Astrocyte (in vitro differentiated cells and primary cell): ENCODE measurements at regions not wholly inside any gene's neighbourhood (a gene's known extent, or its start where the extent isn't known, plus 50 kb on each side); places are given as distances from the start of the nearest gene placed in this dataset.

Experiments used
- EZH2 ChIP-seq: IDR thresholded peaks from 2 replicates; pipeline ENCODE4 v1.6.1; 2012; ENCODE audit warnings: mild to moderate bottlenecking, low read length, inconsistent platforms; ENCODE audit not compliant: insufficient read depth
- TF ChIP-seq, protein P1 (sequence below): IDR thresholded peaks from 2 replicates; pipeline ENCODE4 v1.5.1; 2011; ENCODE audit warnings: low read depth, mild to moderate bottlenecking, inconsistent platforms, low read length, moderate library complexity; ENCODE audit not compliant: insufficient read depth

DNA sequence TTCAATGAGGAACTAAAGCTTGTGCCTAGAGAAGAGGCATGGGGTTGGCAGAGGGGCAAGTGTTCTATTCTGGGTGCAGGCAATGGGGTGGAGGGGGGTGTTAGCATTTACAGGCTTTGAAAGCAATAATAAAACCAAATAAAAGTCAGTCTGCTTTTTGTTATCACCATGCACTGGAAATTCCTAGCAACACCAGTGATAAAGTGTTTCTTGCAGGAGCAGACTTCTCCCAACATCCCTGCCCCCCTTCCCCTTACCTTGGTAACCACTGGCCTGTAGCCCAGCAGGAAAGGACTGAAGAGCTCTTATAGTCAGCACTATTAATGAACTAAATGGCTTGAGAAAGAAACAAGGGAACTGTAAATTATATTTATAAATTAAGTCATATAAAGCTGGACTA is 65.2 kb upstream of the SESN3 start:
- TF ChIP-seq, protein P1, sequence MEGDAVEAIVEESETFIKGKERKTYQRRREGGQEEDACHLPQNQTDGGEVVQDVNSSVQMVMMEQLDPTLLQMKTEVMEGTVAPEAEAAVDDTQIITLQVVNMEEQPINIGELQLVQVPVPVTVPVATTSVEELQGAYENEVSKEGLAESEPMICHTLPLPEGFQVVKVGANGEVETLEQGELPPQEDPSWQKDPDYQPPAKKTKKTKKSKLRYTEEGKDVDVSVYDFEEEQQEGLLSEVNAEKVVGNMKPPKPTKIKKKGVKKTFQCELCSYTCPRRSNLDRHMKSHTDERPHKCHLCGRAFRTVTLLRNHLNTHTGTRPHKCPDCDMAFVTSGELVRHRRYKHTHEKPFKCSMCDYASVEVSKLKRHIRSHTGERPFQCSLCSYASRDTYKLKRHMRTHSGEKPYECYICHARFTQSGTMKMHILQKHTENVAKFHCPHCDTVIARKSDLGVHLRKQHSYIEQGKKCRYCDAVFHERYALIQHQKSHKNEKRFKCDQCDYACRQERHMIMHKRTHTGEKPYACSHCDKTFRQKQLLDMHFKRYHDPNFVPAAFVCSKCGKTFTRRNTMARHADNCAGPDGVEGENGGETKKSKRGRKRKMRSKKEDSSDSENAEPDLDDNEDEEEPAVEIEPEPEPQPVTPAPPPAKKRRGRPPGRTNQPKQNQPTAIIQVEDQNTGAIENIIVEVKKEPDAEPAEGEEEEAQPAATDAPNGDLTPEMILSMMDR = no peak
- no peak for TF ChIP-seq EZH2
